IMR-90 (cell line): ENCODE measurements at regions not wholly inside any gene's neighbourhood (a gene's known extent, or its start where the extent isn't known, plus 50 kb on each side); places are given as distances from the start of the nearest gene placed in this dataset.

Experiments used
- ATAC-seq: fragments of 200-7000 bp; cut with Tn5 transposase; 2 replicates; pipeline ENCODE4 v1.9.1; 2020; ENCODE audit warnings: low read depth, mild to moderate bottlenecking, moderate library complexity
- BruUV-seq: library from RNA; stranded (reverse); fragments of 400-500 nt; replicated peaks from 2 replicates; lab custom pipeline; 2021; lab: Mats Ljungman, UMichigan
- CTCF ChIA-PET: fragments of 300-600 bp; formaldehyde crosslinking; extraction: SDS; loops from one replicate; lab custom pipeline; 2021; ENCODE audit warnings: antibody characterized with exemption; lab: Yijun Ruan, JAX
- POLR2A ChIA-PET: fragments of 300-600 bp; sonication (Branson Sonifier 250); formaldehyde crosslinking; loops from one replicate; lab custom pipeline; 2022; ENCODE audit warnings: antibody characterized with exemption; ENCODE audit not compliant: unreplicated experiment; lab: Charles Lee
- DNase-seq: peaks from one replicate; pipeline ENCODE4 v3.0.0; 2013
- H2AFZ ChIP-seq: replicated peaks from 2 replicates; pipeline ENCODE3; 2013; ENCODE audit warnings: low read length, mild to moderate bottlenecking; ENCODE audit not compliant: poor library complexity
- H2AK5ac ChIP-seq: 2 replicates; pipeline ENCODE4 v1.6.1; 2013; ENCODE audit warnings: low read depth, low read length, inconsistent platforms
- H2AK9ac ChIP-seq: replicated peaks from 2 replicates; pipeline ENCODE3; 2013; ENCODE audit warnings: mild to moderate bottlenecking, low read depth, low read length, moderate library complexity; ENCODE audit not compliant: poor library complexity
- H2BK120ac ChIP-seq: 2 replicates; pipeline ENCODE4 v1.6.1; 2013; ENCODE audit warnings: low read depth, low read length, inconsistent platforms
- H2BK15ac ChIP-seq: 3 replicates; pipeline ENCODE4 v1.6.1; 2013; ENCODE audit warnings: low read depth, low read length, inconsistent platforms
- H2BK20ac ChIP-seq: 2 replicates; pipeline ENCODE4 v1.6.1; 2013; ENCODE audit warnings: low read depth, mild to moderate bottlenecking, inconsistent platforms, low read length, moderate library complexity
- H2BK5ac ChIP-seq: 2 replicates; pipeline ENCODE4 v1.6.1; 2013; ENCODE audit warnings: mild to moderate bottlenecking, low read depth, low read length, inconsistent platforms; ENCODE audit not compliant: poor library complexity, severe bottlenecking
- H3K14ac ChIP-seq: replicated peaks from 2 replicates; pipeline ENCODE4 v1.6.1; 2013; ENCODE audit warnings: low read depth, low read length, inconsistent platforms
- H3K18ac ChIP-seq: 2 replicates; pipeline ENCODE4 v1.6.1; 2013; ENCODE audit warnings: low read depth, low read length, control low read depth
- H3K23ac ChIP-seq: 2 replicates; pipeline ENCODE4 v1.6.1; 2013; ENCODE audit warnings: low read depth, low read length, inconsistent platforms
- H3K27ac ChIP-seq: 2 replicates; pipeline ENCODE4 v1.5.1; 2013; ENCODE audit warnings: mild to moderate bottlenecking, control low read depth, low read length; ENCODE audit not compliant: insufficient read depth
- H3K27me3 ChIP-seq: 2 replicates; pipeline ENCODE4 v1.6.1; 2013; ENCODE audit warnings: low read length; ENCODE audit not compliant: control insufficient read depth, insufficient read depth
- H3K36me3 ChIP-seq: 2 replicates; pipeline ENCODE4 v1.6.1; 2013; ENCODE audit warnings: low read length, mixed read lengths; ENCODE audit not compliant: control insufficient read depth, insufficient read depth
- H3K4ac ChIP-seq: 2 replicates; pipeline ENCODE4 v1.6.1; 2013; ENCODE audit warnings: low read depth, low read length, inconsistent platforms
- H3K4me1 ChIP-seq: 2 replicates; pipeline ENCODE4 v1.6.1; 2013; ENCODE audit warnings: low read length, mixed read lengths; ENCODE audit not compliant: control insufficient read depth, insufficient read depth
- H3K4me2 ChIP-seq: 2 replicates; pipeline ENCODE4 v1.6.1; 2013; ENCODE audit warnings: low read depth, mild to moderate bottlenecking, control low read depth, low read length, moderate library complexity
- H3K4me3 ChIP-seq: 2 replicates; pipeline ENCODE4 v1.5.1; 2013; ENCODE audit warnings: low read depth, mild to moderate bottlenecking, control low read depth, low read length, moderate library complexity; ENCODE audit not compliant: insufficient read depth
- H3K56ac ChIP-seq: 2 replicates; pipeline ENCODE4 v1.6.1; 2013; ENCODE audit warnings: low read length, inconsistent platforms; ENCODE audit not compliant: insufficient read depth; ENCODE audit errors: extremely low read depth
- H3K79me1 ChIP-seq, 2 experiments: 2 replicates each; pipeline ENCODE4 v1.6.1; 2013; ENCODE audit warnings: low read length in 2 of 2, inconsistent platforms in 1 of 2, low read depth in 1 of 2
- H3K9ac ChIP-seq: 2 replicates; pipeline ENCODE4 v1.6.1; 2013; ENCODE audit warnings: low read depth, low read length, control low read depth
- H3K9me1 ChIP-seq: 2 replicates; pipeline ENCODE4 v1.6.1; 2013; ENCODE audit warnings: low read length, inconsistent platforms; ENCODE audit not compliant: insufficient read depth
- H3K9me3 ChIP-seq: 2 replicates; pipeline ENCODE4 v1.6.1; 2013; ENCODE audit warnings: low read length; ENCODE audit not compliant: control insufficient read depth, insufficient read depth
- H4K20me1 ChIP-seq: 2 replicates; pipeline ENCODE4 v1.6.1; 2013; ENCODE audit warnings: low read length, inconsistent platforms; ENCODE audit not compliant: insufficient read depth
- H4K5ac ChIP-seq: 2 replicates; pipeline ENCODE4 v1.6.1; 2013; ENCODE audit warnings: mild to moderate bottlenecking, low read depth, low read length, control low read depth
- H4K8ac ChIP-seq, 2 experiments: 2 replicates each; pipeline ENCODE4 v1.6.1; 2013; ENCODE audit warnings: low read depth in 2 of 2, low read length in 2 of 2, control low read depth in 1 of 2, inconsistent platforms in 1 of 2
- H4K91ac ChIP-seq: 2 replicates; pipeline ENCODE4 v1.6.1; 2013; ENCODE audit warnings: low read depth, low read length, inconsistent platforms; ENCODE audit not compliant: insufficient read depth
- BHLHE40 ChIP-seq: fragments of 150-350 bp; IDR thresholded peaks from 2 replicates; pipeline ENCODE4 v1.6.1; 2016; ENCODE audit warnings: mild to moderate bottlenecking, low read depth, low read length
- CEBPB ChIP-seq: IDR thresholded peaks from 2 replicates; pipeline ENCODE4 v1.6.1; 2012; ENCODE audit warnings: low read depth, low read length, improper control_type of control experiment
- CHD1 ChIP-seq: IDR thresholded peaks from 2 replicates; pipeline ENCODE4 v1.6.1; 2012; ENCODE audit warnings: low read depth, low read length, improper control_type of control experiment
- ELK1 ChIP-seq: fragments of 150-350 bp; IDR thresholded peaks from 2 replicates; pipeline ENCODE4 v1.6.1; 2016; ENCODE audit warnings: low read depth, mild to moderate bottlenecking, low read length, moderate library complexity, borderline replicate concordance
- FOS ChIP-seq: fragments of 150-350 bp; IDR thresholded peaks from 2 replicates; pipeline ENCODE4 v1.6.1; 2016; ENCODE audit warnings: low read depth, low read length
- MAZ ChIP-seq: IDR thresholded peaks from 2 replicates; pipeline ENCODE4 v1.6.1; 2012; ENCODE audit warnings: low read depth, mild to moderate bottlenecking, low read length, improper control_type of control experiment, moderate library complexity, borderline replicate concordance
- MXI1 ChIP-seq: IDR thresholded peaks from 2 replicates; pipeline ENCODE4 v1.6.1; 2012; ENCODE audit warnings: low read depth, mild to moderate bottlenecking, low read length, moderate library complexity, borderline replicate concordance
- NFE2L2 ChIP-seq: fragments of 150-350 bp; IDR thresholded peaks from 2 replicates; pipeline ENCODE4 v1.6.1; 2016; ENCODE audit warnings: low read depth, mild to moderate bottlenecking, low read length
- POLR2A ChIP-seq: IDR thresholded peaks from 2 replicates; pipeline ENCODE4 v1.6.1; 2012; ENCODE audit warnings: mild to moderate bottlenecking, low read depth, low read length
- RAD21 ChIP-seq: IDR thresholded peaks from 2 replicates; pipeline ENCODE4 v1.6.1; 2012; ENCODE audit warnings: low read length, improper control_type of control experiment
- RCOR1 ChIP-seq: IDR thresholded peaks from 2 replicates; pipeline ENCODE4 v1.6.1; 2012; ENCODE audit warnings: mild to moderate bottlenecking, low read length, improper control_type of control experiment; ENCODE audit not compliant: insufficient replicate concordance
- RFX5 ChIP-seq: IDR thresholded peaks from 2 replicates; pipeline ENCODE4 v1.8.0; 2012; ENCODE audit warnings: low read depth, mild to moderate bottlenecking, low read length, moderate library complexity
- WGBS, 2 experiments: methylation state at CpG; one replicate each; pipeline versions ENCODE4 v1.1.5 to v1.1.7; 2013; ENCODE audit warnings: missing lambda C conversion rate in 2 of 2; ENCODE audit not compliant: insufficient read length in 1 of 2; ENCODE audit errors: extremely low coverage in 2 of 2; 5-methylcytosine and 5-hydroxymethylcytosine counted together
- dilution Hi-C: fragments of 300-500 bp; cut with HindIII; formaldehyde crosslinking; loops from one replicate; pipeline ENCODE4 v1.14.3; 2018; ENCODE audit warnings: low sequenced_read_pairs; ENCODE audit not compliant: unreplicated experiment
- in situ Hi-C: fragments of 300-500 bp; cut with MboI; formaldehyde crosslinking; loops from 3 replicates; pipeline ENCODE4 v1.14.3; 2019; ENCODE audit warnings: low sequenced_read_pairs, inconsistent platforms, mixed read lengths
- intact Hi-C: fragments of 100-400 bp; cut with micrococcal nuclease; formaldehyde crosslinking; loops from 2 replicates; pipeline ENCODE4 v1.10.0; 2022
- TF ChIP-seq, protein P1 (sequence below): fragments of 150-350 bp; IDR thresholded peaks from 2 replicates; pipeline ENCODE4 v1.6.1; 2017; ENCODE audit warnings: mild to moderate bottlenecking, antibody characterized with exemption, low read length, low read depth
- TF ChIP-seq, protein P2 (sequence below): conservative IDR thresholded peaks from 2 replicates; pipeline ENCODE4 v1.5.1; 2012; ENCODE audit warnings: mild to moderate bottlenecking, low read depth, low read length, improper control_type of control experiment

DNA sequence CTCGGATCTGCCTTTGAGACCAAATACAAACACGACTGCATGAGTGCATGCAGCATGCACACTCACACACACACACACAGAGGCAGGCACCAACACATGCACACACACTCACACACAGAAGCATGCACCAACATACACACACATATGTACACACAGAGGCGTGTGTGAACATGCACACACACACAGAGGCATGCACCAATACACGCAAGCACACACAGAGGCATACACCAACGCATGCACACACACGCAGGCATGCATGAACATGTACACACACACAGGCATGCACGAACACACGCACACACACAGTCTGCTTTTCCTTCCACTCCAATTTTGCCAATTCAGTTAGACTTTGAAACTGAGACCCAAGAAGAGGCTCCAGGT, 67.3 kb upstream of the COL13A1 start:
- Histone ChIP-seq H3K4me2 (no peak overlapping the region), H3K27me3 (no peaks in the 10 kb centered on the region), H3K9ac (no peak overlapping the region), H4K91ac (peak overlapping the region; percentile 14; the same call in 1 of the 2 replicates), H3K23ac (no peak overlapping the region), H2BK120ac (peak overlapping the region; percentile 21; the same call in 1 of the 2 replicates), H4K8ac (peak overlapping the region in 1 of 2 experiments; percentile 39; a peak in 2 of 4 replicates), H3K18ac (peak overlapping the region; percentile 0; the same call in 1 of the 2 replicates), H3K9me3 (no peaks in the 10 kb centered on the region), H2BK20ac (peak overlapping the region; percentile 48; the same call in 1 of the 2 replicates), H2AK5ac (peak overlapping the region; percentile 84; the same call in 1 of the 2 replicates), H2BK15ac (peak overlapping the region; percentile 12; the same call in 1 of the 3 replicates), H3K4me1 (peaks cover 46% of the 10 kb centered on the region), H3K36me3 (no peaks in the 10 kb centered on the region), H3K14ac (peak overlapping the region; percentile 61), H2BK5ac (no peak overlapping the region), H3K27ac (no peak overlapping the region), H3K4me3 (no peak overlapping the region), H2AK9ac (peak overlapping the region; percentile 1), H4K20me1 (peaks cover 4% of the 10 kb centered on the region; the same call in 1 of the 2 replicates), H2AFZ (peak overlapping the region; percentile 35), H3K9me1 (peaks cover 34% of the 10 kb centered on the region), H3K4ac (peak overlapping the region; percentile 19), H3K56ac (no peak overlapping the region), H3K79me1 (no peaks in the 10 kb centered on the region; a peak in 1 of 4 replicates), H4K5ac (no peak overlapping the region)
- ChIA-PET CTCF (no interaction called here), POLR2A (interaction anchor here (0.6 kb wide), 1 partner anchor 930 kb away, joined by 11 read pairs; no protein-coding TSS in a partner anchor)
- TF ChIP-seq RAD21: no peak
- no peak for TF ChIP-seq NFE2L2
- TF ChIP-seq MXI1: no peak
- TF ChIP-seq CEBPB: no peak
- TF ChIP-seq RFX5: no peak
- no peak for TF ChIP-seq ELK1
- TF ChIP-seq, protein P1, sequence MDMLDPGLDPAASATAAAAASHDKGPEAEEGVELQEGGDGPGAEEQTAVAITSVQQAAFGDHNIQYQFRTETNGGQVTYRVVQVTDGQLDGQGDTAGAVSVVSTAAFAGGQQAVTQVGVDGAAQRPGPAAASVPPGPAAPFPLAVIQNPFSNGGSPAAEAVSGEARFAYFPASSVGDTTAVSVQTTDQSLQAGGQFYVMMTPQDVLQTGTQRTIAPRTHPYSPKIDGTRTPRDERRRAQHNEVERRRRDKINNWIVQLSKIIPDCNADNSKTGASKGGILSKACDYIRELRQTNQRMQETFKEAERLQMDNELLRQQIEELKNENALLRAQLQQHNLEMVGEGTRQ: no peak
- TF ChIP-seq, protein P2, sequence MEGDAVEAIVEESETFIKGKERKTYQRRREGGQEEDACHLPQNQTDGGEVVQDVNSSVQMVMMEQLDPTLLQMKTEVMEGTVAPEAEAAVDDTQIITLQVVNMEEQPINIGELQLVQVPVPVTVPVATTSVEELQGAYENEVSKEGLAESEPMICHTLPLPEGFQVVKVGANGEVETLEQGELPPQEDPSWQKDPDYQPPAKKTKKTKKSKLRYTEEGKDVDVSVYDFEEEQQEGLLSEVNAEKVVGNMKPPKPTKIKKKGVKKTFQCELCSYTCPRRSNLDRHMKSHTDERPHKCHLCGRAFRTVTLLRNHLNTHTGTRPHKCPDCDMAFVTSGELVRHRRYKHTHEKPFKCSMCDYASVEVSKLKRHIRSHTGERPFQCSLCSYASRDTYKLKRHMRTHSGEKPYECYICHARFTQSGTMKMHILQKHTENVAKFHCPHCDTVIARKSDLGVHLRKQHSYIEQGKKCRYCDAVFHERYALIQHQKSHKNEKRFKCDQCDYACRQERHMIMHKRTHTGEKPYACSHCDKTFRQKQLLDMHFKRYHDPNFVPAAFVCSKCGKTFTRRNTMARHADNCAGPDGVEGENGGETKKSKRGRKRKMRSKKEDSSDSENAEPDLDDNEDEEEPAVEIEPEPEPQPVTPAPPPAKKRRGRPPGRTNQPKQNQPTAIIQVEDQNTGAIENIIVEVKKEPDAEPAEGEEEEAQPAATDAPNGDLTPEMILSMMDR: no peak
- TF ChIP-seq BHLHE40: no peak
- no peak for TF ChIP-seq RCOR1
- no peak for TF ChIP-seq FOS
- no peak for TF ChIP-seq CHD1
- TF ChIP-seq MAZ: no peak
- TF ChIP-seq POLR2A: no peak
- intact Hi-C loops (loop anchor here (5.0 kb wide), 1 partner anchor 178 kb away; no protein-coding TSS in a partner anchor), in situ Hi-C loops (no loop called here), dilution Hi-C loops (no loop called here)
- 74% methylated on average over 4 of the region's 8 CpGs; no CpG with 5 or more reads in 1 of the 2 experiments for WGBS, 2 experiments
- ATAC-seq (no peak), DNase-seq (no peak)
- BruUV-seq: no TSS peak
